Renal pelvis (tissue), 1 donor: ENCODE measurements at regions not wholly inside any gene's neighbourhood (a gene's known extent, or its start where the extent isn't known, plus 50 kb on each side); places are given as distances from the start of the nearest gene placed in this dataset.
"Not testable (repeated sequence)": the region's sequence is repeated elsewhere in the genome, so short reads cannot be mapped to it uniquely, and the experiment has no call there.

Source experiments
- DNase-seq: peaks from one replicate; pipeline ENCODE4 v3.0.0-alpha.2; 2013

DNA sequence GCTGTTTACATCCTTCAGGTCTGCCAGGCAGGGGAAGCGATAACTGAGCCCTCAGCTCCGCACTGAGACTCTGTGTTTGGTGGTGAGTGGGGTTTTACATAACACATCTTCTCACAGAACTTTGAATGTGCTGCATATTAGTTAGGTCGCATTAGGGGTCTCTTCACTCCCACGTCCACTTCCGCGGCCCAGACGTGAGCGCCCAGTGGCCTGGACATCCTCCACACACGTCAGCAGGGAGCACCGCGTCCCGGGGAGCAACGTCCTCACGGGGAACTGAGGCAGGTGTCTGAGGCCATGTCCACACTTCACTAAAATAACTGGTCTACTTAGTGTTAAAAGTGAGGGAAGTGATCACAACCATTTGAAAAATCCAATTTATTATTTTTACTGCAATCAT is 100.4 kb upstream of the SATB2 start:
- no peak for DNase-seq

DNA sequence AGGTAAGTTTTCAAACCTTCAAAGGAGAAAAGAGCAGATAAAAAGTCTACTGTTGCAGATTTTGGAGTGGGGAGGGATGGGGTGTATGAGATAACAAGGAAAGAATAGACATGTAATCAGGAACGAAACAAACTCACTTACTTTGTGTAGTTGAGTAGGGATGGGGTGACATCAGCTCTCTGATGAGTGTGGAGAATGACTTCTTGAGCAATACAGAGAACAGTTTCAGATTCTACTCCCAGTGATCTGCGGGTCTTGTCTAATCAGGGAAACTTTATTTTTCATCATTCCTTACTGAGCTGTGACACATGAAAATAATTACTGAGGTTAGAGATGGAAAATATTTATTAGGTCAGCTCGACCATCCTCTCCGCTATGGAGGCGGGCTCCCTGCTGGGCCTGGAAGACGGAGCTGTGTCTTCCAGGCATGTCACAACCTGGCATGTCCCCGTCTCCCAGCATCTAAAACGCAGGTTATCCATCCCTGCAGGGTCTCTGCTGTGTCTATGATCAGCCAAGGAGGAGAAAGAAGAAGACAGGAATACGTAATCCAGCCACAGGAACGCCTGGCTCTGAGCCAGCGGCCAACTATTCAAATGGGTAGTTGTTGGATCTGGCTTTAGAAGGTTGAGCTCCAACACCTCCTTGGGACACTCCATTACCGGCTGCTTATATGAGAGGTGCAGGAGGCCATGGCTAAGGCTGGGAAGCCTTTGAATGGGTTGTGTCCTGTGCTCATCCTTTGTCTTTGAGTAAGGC is 99.0 kb upstream of the SATB2 start:
- DNase-seq: no peak

DNA sequence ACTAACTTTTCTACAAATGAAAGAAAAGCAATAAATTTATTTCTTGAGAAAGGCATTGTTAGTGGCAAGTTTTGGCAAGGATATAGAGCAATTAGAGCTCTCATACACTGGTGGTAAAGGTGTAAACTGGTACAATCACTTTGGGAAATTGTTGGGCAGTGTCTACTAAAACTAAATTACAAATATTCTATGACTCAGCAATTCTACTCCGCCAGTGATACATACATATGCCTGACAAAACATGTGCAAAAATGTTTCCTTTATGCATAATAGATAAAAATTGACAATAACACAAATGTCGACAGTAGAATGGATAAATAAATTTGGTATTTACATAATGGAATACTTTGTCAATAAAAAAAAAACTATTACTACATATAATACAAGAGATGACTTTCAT is 96.3 kb upstream of the SATB2 start:
- no peak for DNase-seq

DNA sequence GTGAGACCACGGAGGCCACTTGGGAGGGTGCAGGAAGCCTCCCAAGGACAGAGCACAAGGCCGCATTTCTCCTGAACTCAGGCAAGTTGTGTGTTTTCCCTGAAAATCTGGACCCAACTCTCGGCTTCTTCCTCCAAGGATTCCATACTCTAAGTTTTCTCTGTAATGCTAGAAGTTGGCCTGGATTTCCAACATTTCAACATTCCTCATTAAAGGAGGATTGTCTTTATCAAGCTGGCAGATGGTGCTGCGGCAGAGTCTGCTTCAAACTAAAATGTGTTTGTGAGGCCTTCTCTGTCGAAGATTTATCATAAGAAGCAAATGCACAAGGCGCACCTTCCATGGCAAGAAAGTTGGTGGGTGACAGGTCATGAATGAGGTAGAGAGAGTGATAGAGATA is 94.4 kb upstream of the SATB2 start:
- DNase-seq: no peak

DNA sequence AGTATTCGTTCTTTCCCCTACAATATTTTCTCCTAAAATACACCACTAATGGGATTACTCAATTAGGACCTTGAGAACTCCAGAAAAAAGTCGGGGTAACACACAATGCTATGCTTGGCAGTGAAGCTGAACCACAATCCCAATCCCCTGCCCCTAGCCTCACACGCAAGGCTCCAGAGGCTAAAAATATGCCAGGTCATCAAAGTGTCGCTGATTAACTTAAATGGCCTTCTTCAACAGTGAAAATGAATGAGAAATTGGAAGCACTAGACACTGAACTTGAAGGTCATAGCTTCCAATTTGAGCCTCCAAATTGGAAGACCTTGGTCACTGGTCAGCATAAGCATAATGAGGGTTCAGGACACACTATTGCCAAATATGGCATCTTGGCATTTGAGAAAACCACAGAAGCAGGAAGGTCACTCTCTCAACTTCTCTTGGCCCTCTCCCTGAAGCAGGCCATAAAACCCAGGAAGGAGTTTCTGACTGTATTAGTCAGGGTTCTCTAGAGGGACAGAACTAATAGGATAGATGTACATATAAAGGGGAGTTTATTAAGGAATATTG is 86.0 kb upstream of the SATB2 start:
- DNase-seq: no peak

DNA sequence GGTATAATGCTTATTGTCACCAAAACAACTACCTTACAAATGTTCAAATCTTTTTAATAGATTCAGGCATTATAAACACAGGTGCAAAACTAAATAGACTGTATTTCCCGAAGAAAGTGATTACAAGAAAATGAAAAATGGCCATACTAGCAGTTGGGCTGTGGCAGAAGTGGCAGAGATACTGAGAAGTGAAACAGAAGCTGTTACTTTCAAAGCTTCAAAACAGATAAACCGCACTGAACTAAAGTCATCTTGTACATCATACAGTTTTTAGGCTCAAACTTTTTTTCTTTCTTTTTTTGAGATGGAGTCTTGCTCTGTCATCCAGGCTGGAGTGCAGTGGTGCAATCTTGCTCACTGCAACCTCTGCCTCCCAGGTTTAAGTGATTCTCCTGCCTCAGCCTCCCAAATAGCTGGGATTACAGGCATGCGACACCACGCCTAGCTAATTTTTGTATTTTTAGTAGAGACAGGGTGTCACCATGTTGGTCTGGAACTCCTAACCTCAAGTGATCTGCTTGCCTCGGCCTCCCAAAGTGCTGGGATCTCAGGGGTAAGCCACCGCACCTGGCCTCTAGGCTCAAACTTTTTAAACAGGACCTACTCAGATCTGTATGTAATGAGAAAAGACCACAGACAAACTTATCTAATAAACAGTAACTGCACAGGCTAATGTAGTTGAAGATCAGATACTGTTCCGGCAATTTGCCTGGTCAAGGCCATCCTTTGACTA is 77.9 kb upstream of the SATB2 start:
- DNase-seq: no peak

DNA sequence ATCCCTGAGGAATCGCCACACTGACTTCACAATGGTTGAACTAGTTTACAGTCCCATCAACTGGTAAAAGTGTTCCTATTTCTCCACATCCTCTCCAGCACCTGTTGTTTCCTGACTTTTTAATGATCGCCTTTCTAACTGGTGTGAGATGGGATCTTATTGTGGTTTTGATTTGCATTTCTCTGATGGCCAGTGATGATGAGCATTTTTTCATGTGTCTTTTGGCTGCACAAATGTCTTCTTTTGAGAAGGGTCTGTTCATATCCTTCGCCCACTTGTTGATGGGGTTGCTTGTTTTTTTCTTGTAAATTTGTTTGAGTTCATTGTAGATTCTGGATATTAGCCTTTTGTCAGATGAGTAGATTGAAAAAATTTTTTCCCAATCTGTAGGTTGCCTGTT is 76.1 kb upstream of the SATB2 start:
- DNase-seq: not testable (repeated sequence)

DNA sequence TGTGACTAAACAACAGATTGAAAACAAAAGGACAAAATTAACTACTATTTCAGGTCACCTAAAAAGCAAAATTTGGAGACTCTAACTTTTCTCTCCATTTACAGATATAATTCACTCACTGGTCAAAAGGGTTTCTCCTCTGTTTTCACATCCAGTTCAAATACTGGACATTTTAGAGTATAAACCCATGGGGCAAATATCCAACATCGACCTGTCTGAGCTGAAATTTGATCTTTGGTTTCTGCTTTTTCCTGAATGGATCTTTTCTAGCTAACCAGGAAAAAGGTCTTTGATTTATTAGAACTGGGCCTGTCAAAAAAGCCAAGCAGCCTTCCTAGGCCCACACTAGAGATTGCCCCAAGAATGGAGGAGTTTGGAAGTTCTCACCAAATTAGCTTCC is 69.3 kb upstream of the SATB2 start:
- no peak for DNase-seq

DNA sequence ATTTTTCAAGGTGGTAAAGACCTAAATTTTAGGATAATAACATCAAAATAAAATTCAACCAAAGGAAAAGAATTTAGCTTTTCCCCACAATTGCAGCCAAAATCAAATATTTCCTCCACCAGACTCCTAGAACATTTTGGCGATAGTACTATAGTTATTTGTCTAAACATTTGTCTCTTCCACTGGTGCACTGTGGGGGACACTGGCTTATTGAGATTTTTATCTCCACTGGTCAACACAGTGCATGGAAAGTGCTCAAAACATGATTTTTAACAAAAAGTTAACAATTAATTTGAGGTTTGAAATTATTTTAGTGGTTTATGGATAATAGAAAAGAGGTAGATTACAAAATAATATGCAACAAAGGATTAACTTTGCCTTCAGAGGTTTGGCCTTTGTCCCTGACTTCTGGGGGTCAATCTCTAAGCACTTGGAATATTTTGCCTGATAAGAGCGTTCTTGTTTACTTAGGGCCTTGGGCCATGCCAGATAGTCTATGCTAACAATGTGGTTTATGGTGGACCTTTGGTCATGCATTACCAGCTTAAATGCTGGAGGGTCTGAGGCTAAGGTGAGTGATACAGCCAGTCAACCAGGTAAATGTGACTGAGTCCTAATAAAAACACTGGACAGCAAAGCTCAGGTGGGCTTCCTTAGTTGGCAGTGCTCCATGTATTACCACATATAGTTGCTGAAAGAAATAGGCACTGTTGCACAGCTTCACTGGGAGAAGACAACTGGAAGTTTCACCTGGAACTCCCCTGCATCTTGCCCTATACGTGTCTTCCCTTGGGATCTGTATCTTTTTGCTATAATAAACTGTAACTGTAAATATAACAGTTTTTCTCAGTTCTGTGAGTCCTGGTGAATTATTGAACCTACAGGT is 67.2 kb upstream of the SATB2 start:
- no peak for DNase-seq

DNA sequence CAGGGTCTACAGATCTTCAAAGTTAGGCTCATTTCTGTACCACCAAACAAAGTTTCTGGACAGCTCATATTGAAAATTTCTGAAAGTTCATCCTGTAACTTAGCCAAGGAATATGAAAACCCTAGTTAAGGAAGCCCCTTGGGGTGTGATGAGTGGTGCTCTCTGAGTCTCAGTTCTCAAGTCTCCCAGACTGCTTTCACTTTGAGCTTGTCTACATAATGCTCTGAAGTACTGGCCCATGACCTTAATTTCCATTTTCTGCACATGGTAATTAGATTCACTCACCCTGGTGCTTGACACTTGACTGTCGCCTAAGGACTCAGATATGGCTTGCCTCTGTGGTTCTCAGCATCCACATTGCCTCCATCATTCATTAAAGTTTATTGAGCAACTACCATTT is 51.7 kb upstream of the SATB2 start:
- DNase-seq: no peak
